ENCODE measurements at regions not wholly inside any gene's neighbourhood (a gene's known extent, or its start where the extent isn't known, plus 50 kb on each side); places are given as distances from the start of the nearest gene placed in this dataset.

- H3K4me3 ChIP-seq, result no peak overlapping the region
- no peaks in the 10 kb centered on the region for H3K4me1 ChIP-seq (replicated peaks)
- TF ChIP-seq POLR2A (IDR thresholded peaks at IDR 0.05) (no peak), POLR2AphosphoS5 (IDR thresholded peaks at IDR 0.05) (no peak)
- TF ChIP-seq, protein P1, sequence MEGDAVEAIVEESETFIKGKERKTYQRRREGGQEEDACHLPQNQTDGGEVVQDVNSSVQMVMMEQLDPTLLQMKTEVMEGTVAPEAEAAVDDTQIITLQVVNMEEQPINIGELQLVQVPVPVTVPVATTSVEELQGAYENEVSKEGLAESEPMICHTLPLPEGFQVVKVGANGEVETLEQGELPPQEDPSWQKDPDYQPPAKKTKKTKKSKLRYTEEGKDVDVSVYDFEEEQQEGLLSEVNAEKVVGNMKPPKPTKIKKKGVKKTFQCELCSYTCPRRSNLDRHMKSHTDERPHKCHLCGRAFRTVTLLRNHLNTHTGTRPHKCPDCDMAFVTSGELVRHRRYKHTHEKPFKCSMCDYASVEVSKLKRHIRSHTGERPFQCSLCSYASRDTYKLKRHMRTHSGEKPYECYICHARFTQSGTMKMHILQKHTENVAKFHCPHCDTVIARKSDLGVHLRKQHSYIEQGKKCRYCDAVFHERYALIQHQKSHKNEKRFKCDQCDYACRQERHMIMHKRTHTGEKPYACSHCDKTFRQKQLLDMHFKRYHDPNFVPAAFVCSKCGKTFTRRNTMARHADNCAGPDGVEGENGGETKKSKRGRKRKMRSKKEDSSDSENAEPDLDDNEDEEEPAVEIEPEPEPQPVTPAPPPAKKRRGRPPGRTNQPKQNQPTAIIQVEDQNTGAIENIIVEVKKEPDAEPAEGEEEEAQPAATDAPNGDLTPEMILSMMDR (IDR thresholded peaks at IDR 0.05), result no peak
- H3K27ac ChIP-seq, result no peak overlapping the region
- WGBS, result 86% methylated on average over 2 of the region's 2 CpGs
- intact Hi-C loops (cut with DNase I), result no loop called here
- H3K9me3 ChIP-seq, result no peaks in the 10 kb centered on the region
- H3K27me3 ChIP-seq (replicated peaks; ENCODE audit: insufficient read depth), result no peaks in the 10 kb centered on the region
- DNase-seq (ENCODE audit: low spot score), result no peak
- H3K36me3 ChIP-seq, result no peaks in the 10 kb centered on the region
Measured at GRCh38 chr7:16189026-16189715, 232.2 kb downstream of the CRPPA start.

GRCh38 chr7:16187131-16187530 lies 234.2 kb downstream of the CRPPA start:
- intact Hi-C loops (cut with DNase I), result no loop called here
- H3K27me3 ChIP-seq (replicated peaks; ENCODE audit: insufficient read depth), result no peaks in the 10 kb centered on the region
- 92% methylated on average over 1 of the region's 1 CpG for WGBS
- no peak overlapping the region for H3K27ac ChIP-seq
- TF ChIP-seq, protein P1 (IDR thresholded peaks at IDR 0.05), result no peak
- TF ChIP-seq POLR2AphosphoS5 (IDR thresholded peaks at IDR 0.05), result no peak
- TF ChIP-seq POLR2A (IDR thresholded peaks at IDR 0.05), result no peak
- no peak overlapping the region for H3K4me3 ChIP-seq
- H3K36me3 ChIP-seq, result no peaks in the 10 kb centered on the region
- H3K4me1 ChIP-seq (replicated peaks), result no peaks in the 10 kb centered on the region
- no peaks in the 10 kb centered on the region for H3K9me3 ChIP-seq
- no peak for DNase-seq (ENCODE audit: low spot score)

GRCh38 chr7:16178585-16178984 lies 242.8 kb downstream of the CRPPA start:
- intact Hi-C loops (cut with DNase I), result no loop called here
- Histone ChIP-seq H3K4me1 (replicated peaks) (no peaks in the 10 kb centered on the region), H3K36me3 (no peaks in the 10 kb centered on the region), H3K9me3 (no peaks in the 10 kb centered on the region), H3K4me3 (no peak overlapping the region), H3K27ac (no peak overlapping the region), H3K27me3 (replicated peaks; ENCODE audit: insufficient read depth) (no peaks in the 10 kb centered on the region)
- 83% methylated on average over 2 of the region's 2 CpGs for WGBS
- no peak for DNase-seq (ENCODE audit: low spot score)
- no peak for TF ChIP-seq POLR2A (IDR thresholded peaks at IDR 0.05)
- TF ChIP-seq, protein P1 (IDR thresholded peaks at IDR 0.05), result no peak

DNA sequence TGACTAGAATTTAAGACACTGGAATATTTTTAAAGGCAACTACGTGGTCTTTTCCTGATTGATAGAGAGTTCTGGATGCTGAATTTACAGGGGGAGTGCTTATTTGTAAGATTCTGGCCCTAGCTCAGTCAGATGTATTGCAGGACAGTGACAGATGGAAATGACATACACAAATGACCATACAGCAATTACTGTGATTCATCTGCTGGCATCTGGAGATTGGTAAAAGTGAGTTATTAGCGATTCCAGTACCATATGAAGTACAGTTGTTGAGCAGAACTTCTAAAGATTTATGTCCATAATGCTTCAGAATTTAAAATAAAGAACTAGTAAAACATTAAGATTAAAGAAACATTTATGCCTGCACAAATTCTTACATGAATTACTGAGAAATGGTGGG lies 243.2 kb downstream of the CRPPA start:
- TF ChIP-seq, protein P1 (IDR thresholded peaks at IDR 0.05), result no peak
- TF ChIP-seq POLR2A (IDR thresholded peaks at IDR 0.05) (no peak), POLR2AphosphoS5 (IDR thresholded peaks at IDR 0.05) (no peak)
- WGBS, result 86% methylated on average over 2 of the region's 2 CpGs
- Histone ChIP-seq H3K36me3 (no peaks in the 10 kb centered on the region), H3K9me3 (no peaks in the 10 kb centered on the region), H3K27me3 (replicated peaks; ENCODE audit: insufficient read depth) (no peaks in the 10 kb centered on the region), H3K4me1 (replicated peaks) (no peaks in the 10 kb centered on the region), H3K4me3 (no peak overlapping the region), H3K27ac (no peak overlapping the region)
- intact Hi-C loops (cut with DNase I), result no loop called here
- no peak for DNase-seq (ENCODE audit: low spot score)

DNA sequence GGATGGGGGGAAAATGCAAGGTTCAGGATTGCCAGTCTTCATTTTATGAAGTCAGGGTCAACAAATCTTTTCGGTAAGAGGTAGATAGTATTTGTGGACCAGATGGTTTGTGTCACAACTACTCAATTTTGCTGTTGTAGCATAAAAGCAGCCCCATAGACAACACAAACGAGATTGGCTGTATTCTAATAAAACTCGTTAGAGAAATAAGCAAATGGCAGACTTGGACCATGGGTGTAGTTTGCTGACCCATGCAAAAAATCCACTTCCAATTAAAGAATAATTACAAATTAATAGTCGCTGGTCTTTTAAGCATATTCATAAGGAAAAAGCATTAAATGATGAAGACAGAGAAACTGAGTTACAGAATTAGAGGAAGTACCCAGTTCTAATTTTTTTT lies 247.1 kb downstream of the CRPPA start:
- H3K27ac ChIP-seq, result no peak overlapping the region
- H3K4me1 ChIP-seq (replicated peaks), result no peaks in the 10 kb centered on the region
- H3K9me3 ChIP-seq, result no peaks in the 10 kb centered on the region
- no peak for DNase-seq (ENCODE audit: low spot score)
- no peaks in the 10 kb centered on the region for H3K36me3 ChIP-seq
- intact Hi-C loops (cut with DNase I), result no loop called here
- H3K4me3 ChIP-seq, result no peak overlapping the region
- WGBS, result 83% methylated on average over 4 of the region's 4 CpGs
- TF ChIP-seq POLR2AphosphoS5 (IDR thresholded peaks at IDR 0.05) (no peak), POLR2A (IDR thresholded peaks at IDR 0.05) (no peak)
- TF ChIP-seq, protein P1 (IDR thresholded peaks at IDR 0.05), result no peak
- no peaks in the 10 kb centered on the region for H3K27me3 ChIP-seq (replicated peaks; ENCODE audit: insufficient read depth)

All from prostate gland (tissue), 2 donors.